Skeletal muscle tissue (tissue), 3 donors: ENCODE measurements at regions not wholly inside any gene's neighbourhood (a gene's known extent, or its start where the extent isn't known, plus 50 kb on each side); places are given as distances from the start of the nearest gene placed in this dataset.

ENCODE experiments used
- H3K27ac ChIP-seq: one replicate; pipeline ENCODE4 v1.7.0; 2013; ENCODE audit warnings: mild to moderate bottlenecking, low read depth, low read length, inconsistent platforms
- H3K27me3 ChIP-seq, 3 donors: one replicate each; pipeline ENCODE4 v1.7.0; 2013; ENCODE audit warnings: low read length in 3 of 3; ENCODE audit not compliant: control insufficient read depth in 3 of 3, insufficient read depth in 3 of 3
- H3K36me3 ChIP-seq, 3 donors: one replicate each; pipeline ENCODE4 v1.7.0; 2013; ENCODE audit warnings: low read length in 3 of 3; ENCODE audit not compliant: control insufficient read depth in 3 of 3, insufficient read depth in 3 of 3
- H3K4me1 ChIP-seq, 3 donors: one replicate each; pipeline ENCODE4 v1.7.0; 2013; ENCODE audit warnings: low read length in 3 of 3, mild to moderate bottlenecking in 3 of 3; ENCODE audit not compliant: control insufficient read depth in 3 of 3, insufficient read depth in 3 of 3
- H3K4me3 ChIP-seq, 3 donors: one replicate each; pipeline ENCODE4 v1.7.0; 2013; ENCODE audit warnings: low read length in 3 of 3
- H3K9ac ChIP-seq, 3 donors: one replicate each; pipeline ENCODE4 v1.7.0; 2013; ENCODE audit warnings: low read length in 3 of 3, mild to moderate bottlenecking in 3 of 3, moderate library complexity in 2 of 3, low read depth in 1 of 3
- H3K9me3 ChIP-seq, 3 donors: one replicate each; pipeline ENCODE4 v1.7.0; 2013; ENCODE audit warnings: low read length in 3 of 3; ENCODE audit not compliant: control insufficient read depth in 3 of 3
- donor health status: Osteomylitis.

DNA sequence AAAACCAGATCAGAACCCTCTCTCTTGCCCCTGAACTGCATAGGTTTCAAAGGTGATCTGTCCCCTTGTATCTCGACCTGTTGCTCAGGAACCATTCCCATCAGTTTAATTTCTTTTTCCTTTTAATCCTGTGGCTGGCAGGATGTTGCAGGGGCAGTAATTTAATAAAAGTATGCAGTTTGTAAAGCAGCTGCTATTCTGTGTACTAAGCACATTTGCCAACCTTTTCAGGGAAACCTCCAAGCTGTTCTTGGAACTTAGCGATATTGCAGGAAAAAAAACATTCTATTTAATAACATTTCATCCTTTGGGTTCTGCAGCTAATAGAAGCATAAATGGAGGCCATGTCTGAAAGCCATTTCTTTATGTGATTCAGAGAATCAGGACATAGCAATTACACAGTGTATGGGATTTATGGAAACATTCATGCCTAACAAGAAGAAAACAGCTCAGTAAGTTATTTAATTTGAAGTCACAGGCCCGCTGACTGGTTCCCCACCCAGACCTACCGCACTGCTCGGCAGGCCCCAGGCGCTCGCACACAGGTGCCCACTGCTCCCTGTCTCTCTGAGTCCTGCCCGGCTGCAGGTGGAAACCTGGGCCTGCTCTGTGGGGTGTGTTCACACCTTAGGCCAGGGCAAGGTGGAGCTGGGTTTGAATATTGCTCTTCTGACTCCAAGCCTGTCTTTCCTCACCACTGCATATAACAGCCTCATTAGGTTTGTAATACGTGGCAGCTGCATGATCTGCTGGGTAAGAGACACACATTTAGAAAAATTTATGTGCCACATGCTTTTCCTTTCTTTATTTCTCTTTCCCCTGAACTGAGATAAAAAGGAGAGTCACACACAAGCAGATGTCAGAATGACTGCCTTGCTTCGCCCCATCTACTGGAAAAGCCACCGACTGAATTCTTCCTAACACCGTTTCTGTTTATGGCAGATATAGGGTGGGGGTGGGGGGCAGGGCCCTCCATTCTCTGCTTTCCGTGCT, 119.7 kb downstream of the SLC25A47 start:
- Histone ChIP-seq H3K36me3 (no peaks in the 10 kb centered on the region), H3K27ac (no peak overlapping the region), H3K27me3 (no peaks in the 10 kb centered on the region), H3K9ac (no peak overlapping the region), H3K9me3 (no peaks in the 10 kb centered on the region), H3K4me3 (no peak overlapping the region), H3K4me1 (peaks cover 13 to 23% (median 22%) of the 10 kb centered on the region in 3 donors)

DNA sequence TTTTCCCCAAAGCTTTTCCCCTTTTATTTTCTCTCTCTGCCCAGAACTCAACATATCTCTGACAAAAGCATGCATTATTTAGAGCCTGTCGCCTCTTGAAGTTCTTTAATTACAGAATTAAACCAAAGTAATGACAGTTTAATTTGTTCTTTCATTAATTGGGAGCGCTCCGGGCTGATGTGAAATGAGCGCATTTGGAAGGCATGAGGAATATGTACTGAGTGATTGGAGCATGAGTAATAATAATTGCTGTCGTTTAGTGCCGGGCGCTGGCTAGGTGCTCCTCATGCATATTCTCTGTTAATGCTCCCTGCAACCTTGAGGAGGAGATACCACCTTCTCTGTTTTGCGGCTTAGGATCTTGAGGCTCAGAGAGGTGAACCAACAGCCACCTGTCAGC, 120.5 kb downstream of the SLC25A47 start:
- Histone ChIP-seq H3K27ac (no peak overlapping the region), H3K4me1 (peaks cover 13 to 23% (median 22%) of the 10 kb centered on the region in 3 donors), H3K4me3 (no peak overlapping the region), H3K36me3 (no peaks in the 10 kb centered on the region), H3K9ac (no peak overlapping the region), H3K27me3 (no peaks in the 10 kb centered on the region), H3K9me3 (no peaks in the 10 kb centered on the region)

DNA sequence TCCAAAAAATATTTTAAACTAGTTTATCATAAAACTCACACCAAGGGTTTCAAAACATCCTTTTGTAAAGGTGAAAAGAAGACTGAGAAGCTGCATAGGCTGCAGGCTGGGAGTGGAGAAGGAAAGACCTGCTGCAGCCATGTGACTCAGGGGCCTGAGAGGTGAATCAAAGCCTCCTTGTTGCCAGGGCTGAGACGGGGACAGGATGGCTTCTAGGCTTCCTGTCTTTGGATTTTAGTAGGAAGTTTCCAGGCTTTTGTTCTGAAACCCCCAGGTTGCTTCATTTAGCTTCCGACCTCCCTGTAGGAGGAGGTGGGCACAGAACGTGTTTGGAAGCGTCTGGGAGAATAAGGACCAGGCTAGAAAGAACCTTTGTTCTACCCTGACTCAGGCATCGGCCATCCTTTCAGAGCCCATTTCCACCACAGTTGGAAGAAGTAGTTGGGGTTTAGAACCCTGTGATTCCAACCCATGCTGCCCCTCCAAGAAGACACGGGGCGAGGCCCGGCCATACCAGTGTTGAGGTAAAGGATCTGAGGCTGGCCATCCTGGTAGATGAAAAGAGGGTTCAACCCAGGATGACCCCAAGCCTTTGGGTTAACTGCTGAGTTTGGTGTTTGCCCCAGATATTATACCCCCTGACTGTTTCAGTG, 122.4 kb downstream of the SLC25A47 start:
- peaks cover 5 to 13% (median 8%) of the 10 kb centered on the region in 3 donors for H3K4me1 ChIP-seq
- no peaks in the 10 kb centered on the region for H3K27me3 ChIP-seq
- H3K9ac ChIP-seq: no peak overlapping the region
- no peak overlapping the region for H3K27ac ChIP-seq
- H3K36me3 ChIP-seq: no peaks in the 10 kb centered on the region
- H3K4me3 ChIP-seq: no peak overlapping the region
- no peaks in the 10 kb centered on the region for H3K9me3 ChIP-seq

DNA sequence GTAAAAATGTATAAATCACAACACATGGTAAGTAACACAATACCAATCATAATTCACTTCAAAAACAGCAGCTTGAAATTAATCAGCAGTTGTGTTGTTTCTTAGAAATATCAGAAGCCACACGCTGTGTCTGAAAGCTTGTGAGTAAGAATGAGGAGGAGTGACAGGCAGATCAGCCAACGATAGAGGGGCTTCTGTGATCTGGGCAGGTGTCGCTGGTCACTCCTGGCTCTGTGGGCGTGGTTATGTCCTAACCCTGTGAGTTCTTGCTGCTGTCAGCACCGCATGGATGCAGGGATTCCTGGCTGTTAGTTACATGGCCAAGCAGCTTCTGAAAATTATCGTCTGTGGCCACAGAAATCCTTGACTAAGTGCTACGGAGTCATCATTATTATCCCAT, 123.4 kb downstream of the SLC25A47 start:
- Histone ChIP-seq H3K36me3 (no peaks in the 10 kb centered on the region), H3K4me1 (peaks cover 0 to 4% (median 2%) of the 10 kb centered on the region in 3 donors), H3K27ac (no peak overlapping the region), H3K4me3 (no peak overlapping the region), H3K9me3 (no peaks in the 10 kb centered on the region), H3K27me3 (no peaks in the 10 kb centered on the region), H3K9ac (no peak overlapping the region)

GRCh38 chr14:100448376-100448775, 125.2 kb downstream of the SLC25A47 start:
- no peak overlapping the region for H3K9ac ChIP-seq
- no peaks in the 10 kb centered on the region for H3K36me3 ChIP-seq
- no peak overlapping the region for H3K27ac ChIP-seq
- H3K27me3 ChIP-seq: no peaks in the 10 kb centered on the region
- H3K4me3 ChIP-seq: no peak overlapping the region
- no peaks in the 10 kb centered on the region for H3K9me3 ChIP-seq
- H3K4me1 ChIP-seq: peaks cover 0 to 2% (median 0%) of the 10 kb centered on the region in 3 donors

- Histone ChIP-seq H3K9ac (no peak overlapping the region), H3K9me3 (no peaks in the 10 kb centered on the region), H3K4me1 (peaks cover 0 to 2% (median 0%) of the 10 kb centered on the region in 3 donors), H3K27ac (no peak overlapping the region), H3K27me3 (no peaks in the 10 kb centered on the region), H3K36me3 (no peaks in the 10 kb centered on the region), H3K4me3 (no peak overlapping the region)
Measured at GRCh38 chr14:100449225-100449987, 126.3 kb downstream of the SLC25A47 start.

DNA sequence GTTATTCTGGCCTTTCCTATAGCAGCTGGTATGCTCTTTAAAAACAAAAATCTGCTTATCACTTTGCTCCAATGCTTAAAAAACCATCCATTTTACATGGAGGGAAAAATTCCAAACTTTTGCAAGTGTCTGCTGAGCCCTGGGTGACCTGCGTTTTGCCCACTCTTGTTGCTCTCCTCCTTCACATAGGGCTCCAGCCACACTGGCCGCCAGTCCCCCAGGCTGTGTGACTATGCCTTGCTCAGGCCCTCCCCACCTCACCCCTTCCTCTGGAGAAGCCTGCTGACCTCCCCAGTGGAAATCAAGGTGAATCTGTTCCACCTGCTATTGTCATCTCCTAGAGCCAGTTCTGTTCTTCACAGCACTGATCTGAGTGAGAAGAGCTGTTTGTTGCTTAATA, 126.9 kb downstream of the SLC25A47 start:
- H3K36me3 ChIP-seq: no peaks in the 10 kb centered on the region
- no peak overlapping the region for H3K4me3 ChIP-seq
- no peak overlapping the region for H3K27ac ChIP-seq
- no peak overlapping the region for H3K9ac ChIP-seq
- H3K9me3 ChIP-seq: no peaks in the 10 kb centered on the region
- peaks cover 0 to 2% (median 0%) of the 10 kb centered on the region in 3 donors for H3K4me1 ChIP-seq
- H3K27me3 ChIP-seq: no peaks in the 10 kb centered on the region

DNA sequence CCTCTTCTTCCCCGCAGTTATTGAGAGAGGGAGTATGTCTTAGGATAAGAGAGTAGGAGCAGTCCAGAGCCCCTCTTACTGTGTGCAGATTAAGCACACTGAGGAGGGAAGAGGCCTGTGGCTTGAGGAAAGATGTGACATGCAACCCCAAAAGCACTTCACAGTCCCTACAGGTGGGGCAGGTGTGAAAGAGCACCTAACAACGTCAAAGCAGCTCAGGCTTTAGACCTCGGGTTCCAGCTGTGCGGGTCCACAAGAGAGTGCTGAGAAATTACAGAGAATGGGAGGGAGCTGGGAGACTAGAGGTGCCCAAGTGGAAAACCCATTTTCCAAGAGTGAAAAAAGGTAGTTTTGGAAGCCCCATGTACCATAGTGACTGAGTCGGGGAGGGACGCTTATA, 127.6 kb downstream of the SLC25A47 start:
- H3K4me3 ChIP-seq: no peak overlapping the region
- no peaks in the 10 kb centered on the region for H3K36me3 ChIP-seq
- no peaks in the 10 kb centered on the region for H3K27me3 ChIP-seq
- H3K4me1 ChIP-seq: peaks cover 0 to 2% (median 0%) of the 10 kb centered on the region in 3 donors
- no peak overlapping the region for H3K9ac ChIP-seq
- H3K27ac ChIP-seq: no peak overlapping the region
- H3K9me3 ChIP-seq: no peaks in the 10 kb centered on the region

DNA sequence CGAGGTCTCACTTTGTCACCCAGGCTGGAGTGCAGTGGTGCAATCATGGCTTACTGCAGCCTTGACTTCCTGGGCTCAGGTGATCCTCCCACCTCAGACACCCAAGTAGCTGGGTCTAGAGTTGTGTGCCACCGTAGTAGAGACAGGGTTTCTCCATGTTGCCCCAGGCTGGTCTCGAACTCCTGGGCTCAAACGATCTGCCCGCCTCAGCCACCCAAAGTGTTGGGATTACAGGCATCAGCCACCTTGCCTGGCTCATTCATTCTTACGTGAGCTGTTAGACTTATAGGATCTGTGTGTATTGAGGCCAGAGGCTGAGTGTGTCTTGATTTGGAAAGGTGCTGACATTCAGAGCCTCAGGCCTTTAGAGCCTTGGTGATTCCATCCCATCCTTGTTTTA, 128.1 kb downstream of the SLC25A47 start:
- no peaks in the 10 kb centered on the region for H3K9me3 ChIP-seq
- H3K4me3 ChIP-seq: no peak overlapping the region
- H3K27ac ChIP-seq: no peak overlapping the region
- H3K4me1 ChIP-seq: peaks cover 0 to 2% (median 0%) of the 10 kb centered on the region in 3 donors
- H3K36me3 ChIP-seq: no peaks in the 10 kb centered on the region
- H3K27me3 ChIP-seq: no peaks in the 10 kb centered on the region
- no peak overlapping the region for H3K9ac ChIP-seq
